Mesodermal cell (in vitro differentiated cells): ENCODE measurements at regions not wholly inside any gene's neighbourhood (a gene's known extent, or its start where the extent isn't known, plus 50 kb on each side); places are given as distances from the start of the nearest gene placed in this dataset.

Experiments
- H3K27ac ChIP-seq: 2 replicates; pipeline ENCODE4 v1.7.0; 2013; ENCODE audit warnings: mild to moderate bottlenecking, low read depth, low read length, moderate library complexity; ENCODE audit not compliant: severe bottlenecking
- H3K36me3 ChIP-seq: 2 replicates; pipeline ENCODE4 v1.7.1; 2013; ENCODE audit warnings: mild to moderate bottlenecking, low read length, moderate library complexity; ENCODE audit not compliant: control insufficient read depth, insufficient read depth
- H3K4me1 ChIP-seq: one replicate; pipeline ENCODE4 v1.7.1; 2013; ENCODE audit warnings: mild to moderate bottlenecking, low read length; ENCODE audit not compliant: insufficient read depth, control insufficient read depth, poor library complexity, severe bottlenecking
- H3K4me3 ChIP-seq: 2 replicates; pipeline ENCODE4 v1.7.0; 2013; ENCODE audit warnings: low read length, control low read depth, mild to moderate bottlenecking; ENCODE audit not compliant: insufficient read depth, poor library complexity, severe bottlenecking; ENCODE audit errors: extremely low read depth
- H3K9me3 ChIP-seq: 2 replicates; pipeline ENCODE4 v1.7.1; 2013; ENCODE audit warnings: mild to moderate bottlenecking, low read length, moderate library complexity; ENCODE audit not compliant: control insufficient read depth
- WGBS, 2 experiments: methylation state at CpG; one replicate each; pipeline ENCODE4 v1.1.5; 2013; ENCODE audit warnings: missing lambda C conversion rate in 2 of 2; ENCODE audit not compliant: insufficient coverage in 2 of 2; 5-methylcytosine and 5-hydroxymethylcytosine counted together

DNA sequence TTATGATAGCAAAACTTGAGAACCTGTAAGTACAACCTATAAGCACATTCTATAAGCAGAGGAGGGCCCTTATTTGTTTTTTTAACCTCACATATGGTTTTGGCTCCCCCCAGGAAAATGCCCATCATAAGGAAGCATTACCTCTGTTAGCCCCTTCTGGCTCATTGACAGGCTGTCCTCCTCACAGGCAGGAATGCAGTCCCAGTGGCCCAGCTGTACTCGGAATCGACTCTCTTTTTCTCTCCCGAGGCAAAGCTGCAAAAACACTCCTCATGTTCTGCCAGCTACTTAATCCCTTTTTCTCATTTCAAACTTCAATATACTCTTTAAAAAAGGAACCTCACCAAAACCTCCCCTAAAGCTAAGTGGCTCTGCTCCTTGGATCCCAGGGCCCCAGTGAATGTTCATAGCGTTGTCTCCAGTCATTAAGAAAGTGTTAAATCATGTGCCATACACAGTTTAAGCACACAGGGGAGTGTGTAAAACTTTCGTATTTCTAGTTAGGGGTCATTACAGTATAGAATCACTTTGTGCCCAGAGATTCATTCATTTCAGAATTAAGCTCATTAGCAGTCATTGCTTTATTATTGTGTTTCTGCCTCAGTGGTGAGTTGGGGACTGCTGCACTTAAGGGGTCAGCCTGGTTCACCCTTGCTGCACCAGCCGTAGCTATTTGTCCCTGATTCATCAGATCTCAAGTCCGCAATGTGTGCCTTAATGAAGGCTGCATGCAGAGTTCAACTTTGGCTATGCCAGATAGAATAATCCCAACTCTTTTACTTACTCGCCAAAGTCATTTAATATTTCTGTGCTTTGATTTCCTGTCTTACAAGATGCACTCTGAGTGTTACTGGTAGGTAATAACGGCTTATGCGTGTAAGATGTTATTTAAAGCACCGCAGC lies 57.6 kb downstream of the JRKL start:
- no peaks in the 10 kb centered on the region for H3K9me3 ChIP-seq
- H3K27ac ChIP-seq = no peak overlapping the region
- WGBS, 2 experiments = 93 to 97% methylated on average over 6 to 7 of the region's 11 CpGs
- no peaks in the 10 kb centered on the region for H3K4me1 ChIP-seq
- no peaks in the 10 kb centered on the region for H3K36me3 ChIP-seq
- no peak overlapping the region for H3K4me3 ChIP-seq

DNA sequence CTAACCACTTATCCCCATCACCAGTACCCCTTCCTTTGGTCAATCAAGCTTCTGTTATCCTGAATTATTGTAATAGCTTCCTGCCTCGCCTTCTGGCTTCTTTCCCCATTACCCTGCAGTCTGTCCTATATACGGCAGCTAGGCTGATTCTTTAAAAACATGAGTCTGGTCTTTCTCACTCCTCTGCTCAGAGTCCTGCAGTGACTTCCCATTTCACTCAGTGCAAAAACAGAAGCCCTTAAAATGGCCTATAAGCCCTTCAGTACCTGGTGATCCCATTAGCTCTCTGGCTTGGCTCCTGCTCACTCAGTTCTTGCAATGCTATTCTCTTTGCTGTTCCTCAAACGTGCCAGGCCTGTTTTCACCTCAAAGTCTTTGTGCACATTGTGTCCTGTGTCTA lies 58.4 kb downstream of the JRKL start:
- Histone ChIP-seq H3K9me3 (no peaks in the 10 kb centered on the region), H3K4me3 (no peak overlapping the region), H3K4me1 (no peaks in the 10 kb centered on the region), H3K27ac (peak overlapping the region; percentile 17), H3K36me3 (no peaks in the 10 kb centered on the region)
- WGBS, 2 experiments = 71 to 75% methylated on average over 3 of the region's 3 CpGs

DNA sequence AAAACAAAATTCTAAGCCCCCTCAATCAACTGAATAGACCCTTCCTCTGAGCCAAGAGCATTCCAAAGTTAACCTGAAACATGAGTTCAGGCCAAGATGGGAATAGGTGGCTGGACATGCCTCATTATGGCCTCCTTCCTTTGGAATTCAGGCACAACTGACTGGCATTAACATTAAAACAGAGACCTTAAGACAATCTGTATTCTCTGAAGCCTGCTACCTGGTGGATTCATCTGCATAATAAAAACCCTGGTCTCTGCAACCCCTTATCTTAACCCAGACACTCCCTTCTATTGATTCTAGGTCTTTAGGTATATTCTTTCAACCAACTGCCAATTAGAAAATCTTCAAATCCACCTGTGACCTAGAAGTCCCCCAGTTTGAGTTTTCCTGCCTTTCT lies 66.3 kb downstream of the JRKL start:
- Histone ChIP-seq H3K4me1 (no peaks in the 10 kb centered on the region), H3K27ac (no peak overlapping the region), H3K4me3 (no peak overlapping the region), H3K9me3 (no peaks in the 10 kb centered on the region), H3K36me3 (no peaks in the 10 kb centered on the region)

DNA sequence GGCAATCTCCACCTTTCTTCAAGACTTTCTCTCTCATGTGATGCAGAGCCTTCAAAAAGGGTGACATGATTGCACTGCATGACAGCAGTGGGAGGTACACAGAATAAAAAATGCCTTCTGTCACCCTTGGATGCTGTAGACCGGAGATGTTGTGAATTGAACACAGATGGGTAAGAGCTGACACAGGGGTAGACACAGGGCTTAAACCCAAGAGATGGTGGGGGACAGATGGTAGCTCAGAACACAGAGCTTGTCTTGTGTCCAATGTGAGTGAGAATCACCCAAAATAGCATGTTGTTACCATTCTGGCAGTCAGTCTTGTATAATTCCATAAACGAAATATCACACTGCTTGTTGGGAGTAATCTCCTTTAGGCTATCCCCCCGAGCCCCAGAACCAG lies 69.9 kb downstream of the JRKL start:
- Histone ChIP-seq H3K4me3 (no peak overlapping the region), H3K9me3 (no peaks in the 10 kb centered on the region), H3K36me3 (no peaks in the 10 kb centered on the region), H3K4me1 (no peaks in the 10 kb centered on the region), H3K27ac (no peak overlapping the region)
- 65 to 95% methylated on average over 3 of the region's 3 CpGs for WGBS, 2 experiments

DNA sequence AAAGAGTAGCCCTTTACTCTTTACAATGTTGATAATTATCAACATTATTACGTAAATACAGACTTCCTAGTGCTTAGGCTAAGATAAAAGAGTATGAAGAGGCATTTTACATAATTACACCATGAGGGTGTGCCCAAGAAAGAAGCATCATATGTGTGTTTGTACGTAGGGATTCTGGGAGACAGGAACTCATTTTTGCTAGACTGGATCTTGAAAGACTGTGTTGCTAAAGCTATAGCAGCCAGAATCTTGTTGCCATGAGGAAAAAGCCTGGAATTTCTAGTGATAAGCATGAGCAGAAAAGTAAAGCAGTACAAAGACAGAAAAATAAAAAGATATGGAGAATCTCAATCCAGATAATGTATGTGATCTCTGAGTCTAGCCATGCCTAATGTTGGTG lies 72.1 kb downstream of the JRKL start:
- Histone ChIP-seq H3K4me3 (no peak overlapping the region), H3K4me1 (no peaks in the 10 kb centered on the region), H3K36me3 (no peaks in the 10 kb centered on the region), H3K9me3 (no peaks in the 10 kb centered on the region), H3K27ac (no peak overlapping the region)
- WGBS, 2 experiments = 70 to 91% methylated on average over 1 of the region's 2 CpGs

DNA sequence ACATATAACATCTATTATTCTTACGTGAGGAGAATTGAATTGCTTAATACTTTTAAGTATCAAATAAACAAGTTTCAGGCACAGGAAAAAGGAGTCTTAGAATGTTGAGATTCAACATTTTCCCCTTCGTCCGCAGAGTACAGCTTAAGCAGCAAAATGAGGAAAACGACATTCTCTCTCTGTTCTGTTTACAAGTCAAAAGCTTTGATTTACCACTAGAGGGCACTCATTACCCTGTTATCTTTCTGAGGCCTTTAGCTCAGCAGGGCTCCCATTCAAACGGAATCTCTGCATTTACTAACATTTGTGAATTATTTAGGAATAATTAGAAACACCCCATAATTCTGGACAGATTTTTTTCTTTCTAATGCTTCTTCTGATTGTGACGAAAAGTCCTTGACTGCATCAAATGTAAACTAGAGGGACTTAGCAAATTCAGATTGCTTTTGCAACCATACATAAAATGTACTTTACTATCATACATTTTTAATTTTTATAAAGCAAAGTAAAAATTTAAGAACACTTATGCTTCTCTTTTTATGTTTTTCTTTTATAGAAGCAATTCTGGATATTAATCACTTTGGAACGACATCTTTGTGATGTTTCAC lies 75.0 kb downstream of the JRKL start:
- H3K36me3 ChIP-seq = no peaks in the 10 kb centered on the region
- no peaks in the 10 kb centered on the region for H3K4me1 ChIP-seq
- WGBS, 2 experiments = 7 to 34% methylated on average over 3 to 4 of the region's 7 CpGs
- no peaks in the 10 kb centered on the region for H3K9me3 ChIP-seq
- H3K4me3 ChIP-seq = no peak overlapping the region
- H3K27ac ChIP-seq = no peak overlapping the region

DNA sequence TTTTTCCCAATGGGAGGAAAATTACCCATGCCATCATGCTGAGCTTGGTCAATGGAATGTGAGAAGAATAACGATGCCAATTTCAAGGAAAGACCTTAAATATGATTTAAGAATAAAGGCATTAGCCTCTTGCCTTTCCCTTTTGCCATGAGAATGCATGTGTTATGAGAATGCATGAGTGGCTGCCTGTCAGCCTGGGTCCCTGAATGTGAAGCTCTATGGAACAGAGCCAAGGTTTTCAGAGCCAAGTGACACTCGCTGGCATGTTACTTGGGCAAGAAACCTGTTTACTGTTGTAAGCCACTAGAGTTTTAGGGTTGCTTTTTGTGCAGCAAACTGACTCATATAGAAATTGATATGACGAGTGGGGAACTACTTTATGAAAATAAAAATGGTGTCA lies 75.7 kb downstream of the JRKL start:
- Histone ChIP-seq H3K9me3 (no peaks in the 10 kb centered on the region), H3K4me3 (no peak overlapping the region), H3K27ac (no peak overlapping the region), H3K4me1 (no peaks in the 10 kb centered on the region), H3K36me3 (no peaks in the 10 kb centered on the region)
- WGBS, 2 experiments = 86 to 96% methylated on average over 2 of the region's 3 CpGs

DNA sequence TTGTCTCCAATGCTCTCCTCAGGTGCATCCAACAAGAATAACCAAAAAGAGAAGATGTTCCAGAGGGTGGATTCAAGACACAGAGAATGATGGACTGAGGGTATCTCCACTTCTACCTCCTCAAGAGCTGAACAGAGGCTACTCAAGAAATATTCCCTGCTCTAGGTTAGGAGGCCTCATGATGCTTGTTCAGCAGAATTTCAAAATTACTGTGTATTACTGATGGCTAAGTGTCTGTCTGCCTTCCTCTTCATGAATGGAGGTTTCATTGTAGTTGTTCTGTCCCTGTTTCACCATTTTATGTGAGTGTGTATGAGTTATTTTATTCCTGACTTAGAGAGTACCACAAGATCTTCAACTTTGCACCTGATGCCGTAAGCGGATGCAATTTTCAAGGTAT lies 76.8 kb downstream of the JRKL start:
- Histone ChIP-seq H3K9me3 (no peaks in the 10 kb centered on the region), H3K27ac (no peak overlapping the region), H3K36me3 (no peaks in the 10 kb centered on the region), H3K4me3 (no peak overlapping the region), H3K4me1 (no peaks in the 10 kb centered on the region)
- 100% methylated on average over 2 of the region's 2 CpGs; no CpG with 5 or more reads in 1 of the 2 experiments for WGBS, 2 experiments

DNA sequence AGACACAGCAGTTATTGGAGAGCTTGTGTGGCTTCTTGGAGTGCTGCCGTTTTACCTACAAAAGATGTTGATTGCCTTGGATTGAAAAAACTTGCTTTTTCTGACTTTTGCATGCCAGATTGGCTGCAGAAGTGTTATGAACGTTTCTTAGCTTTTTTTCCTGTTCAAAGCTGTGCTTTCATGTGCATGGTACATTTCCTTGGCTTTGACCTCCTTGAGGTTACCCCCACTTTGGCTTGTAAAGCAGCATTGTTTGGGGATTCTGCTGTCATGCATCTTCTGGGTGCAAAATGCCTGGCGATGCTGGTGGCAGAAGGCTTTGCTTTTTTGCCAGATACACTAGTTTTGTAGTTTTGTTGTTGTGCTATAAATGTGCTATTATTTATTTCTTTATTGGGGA lies 80.0 kb downstream of the JRKL start:
- H3K9me3 ChIP-seq = peaks cover 4% of the 10 kb centered on the region
- no peaks in the 10 kb centered on the region for H3K36me3 ChIP-seq
- H3K27ac ChIP-seq = no peak overlapping the region
- H3K4me3 ChIP-seq = no peak overlapping the region
- whole genome bisulfite sequencing, 2 experiments = 75 to 92% methylated on average over 2 of the region's 3 CpGs
- H3K4me1 ChIP-seq = no peaks in the 10 kb centered on the region

DNA sequence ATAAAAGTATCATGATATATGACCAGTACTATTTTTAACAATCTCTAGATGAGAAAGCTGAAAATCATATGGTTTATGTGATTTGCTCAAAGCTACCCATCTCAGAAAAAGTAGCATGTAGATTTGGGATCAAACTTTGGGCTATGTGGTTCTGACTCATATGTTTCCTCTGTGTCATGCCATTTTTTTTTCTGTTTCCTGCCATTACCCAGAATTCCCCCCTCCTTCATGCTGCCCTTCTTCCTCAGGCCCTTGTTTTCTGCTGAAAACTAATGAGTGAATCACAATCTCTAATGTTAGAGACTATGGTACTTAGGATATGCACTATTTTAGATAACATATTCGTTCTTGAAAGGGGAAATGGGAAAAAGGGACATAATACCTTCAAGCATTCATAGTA lies 80.7 kb downstream of the JRKL start:
- H3K36me3 ChIP-seq = no peaks in the 10 kb centered on the region
- H3K9me3 ChIP-seq = peaks cover 4% of the 10 kb centered on the region
- H3K4me1 ChIP-seq = no peaks in the 10 kb centered on the region
- H3K4me3 ChIP-seq = no peak overlapping the region
- no CpG with 5 or more reads among the region's 1 CpG for WGBS, 2 experiments
- no peak overlapping the region for H3K27ac ChIP-seq

DNA sequence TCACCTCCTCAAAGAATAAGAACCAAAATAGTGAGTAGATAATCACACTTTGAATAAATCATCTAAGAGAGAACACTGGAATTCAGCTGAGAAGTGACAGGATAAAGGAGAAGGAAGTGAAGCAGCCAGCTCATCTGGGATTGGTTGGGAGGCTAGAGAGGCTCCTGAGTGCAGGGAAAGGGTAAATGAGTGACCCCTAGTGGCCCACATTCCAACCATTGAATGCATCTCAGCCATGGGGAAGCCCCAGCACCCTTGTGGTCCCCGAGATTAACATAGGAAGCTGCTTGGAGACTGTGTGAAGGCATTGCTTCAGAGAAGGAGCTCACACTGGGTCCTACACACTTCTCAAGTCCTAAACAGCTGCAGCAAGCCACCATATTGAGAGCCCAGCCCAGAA lies 82.3 kb downstream of the JRKL start:
- Histone ChIP-seq H3K4me1 (no peaks in the 10 kb centered on the region), H3K36me3 (no peaks in the 10 kb centered on the region), H3K9me3 (peaks cover 4% of the 10 kb centered on the region), H3K4me3 (no peak overlapping the region), H3K27ac (no peak overlapping the region)
- 75 to 80% methylated on average over 1 of the region's 1 CpG for WGBS, 2 experiments
